ENCODE measurements at regions not wholly inside any gene's neighbourhood (a gene's known extent, or its start where the extent isn't known, plus 50 kb on each side); places are given as distances from the start of the nearest gene placed in this dataset.

DNA sequence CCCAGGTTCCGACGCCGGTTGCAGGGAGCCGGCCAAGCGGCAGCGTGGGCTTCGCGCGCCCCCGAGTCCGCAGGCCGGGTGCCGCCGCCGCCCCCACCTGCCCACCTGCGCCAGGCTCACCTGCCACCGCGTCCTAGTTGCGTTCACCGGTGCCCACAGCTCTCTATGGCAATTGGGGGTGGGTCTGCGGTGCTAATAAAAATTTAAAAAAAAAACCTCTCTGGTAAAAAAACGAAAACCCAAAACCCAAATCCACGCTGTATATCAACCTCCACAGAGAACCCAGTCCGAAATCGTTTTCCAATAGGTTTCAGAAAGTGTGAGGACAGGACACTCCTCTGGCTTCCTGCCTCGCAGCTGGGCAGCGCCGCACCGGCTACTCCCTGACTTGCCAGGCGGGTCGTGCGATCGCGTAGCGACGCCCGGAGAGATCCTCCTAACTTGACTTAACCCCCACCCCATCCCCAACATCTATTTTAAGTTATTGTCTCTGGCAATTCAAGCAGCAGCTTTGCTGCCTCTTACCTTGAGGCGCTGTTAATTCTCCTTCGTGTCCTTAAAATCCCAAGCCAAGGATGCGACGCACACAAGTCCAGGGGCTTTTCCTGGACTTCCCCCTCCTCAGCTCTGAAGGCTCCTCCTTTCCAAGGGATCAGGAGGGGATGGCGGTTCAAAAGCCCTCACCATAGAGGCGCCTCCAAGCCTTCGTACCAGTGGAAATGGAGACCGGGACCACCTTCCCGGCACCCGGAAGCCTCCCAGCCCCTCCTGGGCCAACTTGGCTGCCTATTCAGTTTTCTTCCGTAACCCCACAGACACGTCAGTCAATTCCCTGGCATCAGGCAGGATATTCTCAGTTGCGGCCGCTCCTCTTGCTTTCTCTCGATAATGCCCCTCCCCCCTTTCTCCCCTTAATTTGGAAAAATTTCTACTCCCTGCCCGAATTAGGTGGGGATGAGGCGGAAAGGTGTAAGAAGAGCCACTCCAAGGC is 1639.4 kb upstream of the C9orf72 start:
- Histone ChIP-seq H3K9me3 (no peaks in the 10 kb centered on the region), H3K36me3 (no peaks in the 10 kb centered on the region), H3K4me1 (peaks cover 0 to 19% (median 11%) of the 10 kb centered on the region in 9 donors), H3K4me3 (peak overlapping the region; percentile 8 to 34 (median 27)), H3K27me3 (peaks cover 8 to 74% (median 67%) of the 10 kb centered on the region in 7 donors), H3K27ac (no peak overlapping the region)
- 1% methylated on average over 54 of the region's 54 CpGs for WGBS, 2 donors
- TF ChIP-seq, protein P1, sequence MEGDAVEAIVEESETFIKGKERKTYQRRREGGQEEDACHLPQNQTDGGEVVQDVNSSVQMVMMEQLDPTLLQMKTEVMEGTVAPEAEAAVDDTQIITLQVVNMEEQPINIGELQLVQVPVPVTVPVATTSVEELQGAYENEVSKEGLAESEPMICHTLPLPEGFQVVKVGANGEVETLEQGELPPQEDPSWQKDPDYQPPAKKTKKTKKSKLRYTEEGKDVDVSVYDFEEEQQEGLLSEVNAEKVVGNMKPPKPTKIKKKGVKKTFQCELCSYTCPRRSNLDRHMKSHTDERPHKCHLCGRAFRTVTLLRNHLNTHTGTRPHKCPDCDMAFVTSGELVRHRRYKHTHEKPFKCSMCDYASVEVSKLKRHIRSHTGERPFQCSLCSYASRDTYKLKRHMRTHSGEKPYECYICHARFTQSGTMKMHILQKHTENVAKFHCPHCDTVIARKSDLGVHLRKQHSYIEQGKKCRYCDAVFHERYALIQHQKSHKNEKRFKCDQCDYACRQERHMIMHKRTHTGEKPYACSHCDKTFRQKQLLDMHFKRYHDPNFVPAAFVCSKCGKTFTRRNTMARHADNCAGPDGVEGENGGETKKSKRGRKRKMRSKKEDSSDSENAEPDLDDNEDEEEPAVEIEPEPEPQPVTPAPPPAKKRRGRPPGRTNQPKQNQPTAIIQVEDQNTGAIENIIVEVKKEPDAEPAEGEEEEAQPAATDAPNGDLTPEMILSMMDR (IDR thresholded peaks at IDR 0.05): peak in 1 of 9 donors; percentile 4
- intact Hi-C loops (cut with DNase I): loop anchor here in 1 of 10 donors (5.0 kb wide), 1 partner anchor 1975 kb away; no protein-coding TSS in a partner anchor
- ATAC-seq: peak in 1 of 8 donors; percentile 27
- no peak for DNase-seq

- Histone ChIP-seq H3K4me1 (peaks cover 0 to 19% (median 11%) of the 10 kb centered on the region in 9 donors), H3K9me3 (no peaks in the 10 kb centered on the region), H3K4me3 (peak within 1 kb of the TSS; percentile 8 to 34 (median 27)), H3K27me3 (peaks cover 8 to 76% (median 67%) of the 10 kb centered on the region in 7 donors), H3K36me3 (no peaks in the 10 kb centered on the region), H3K27ac (no peak within 1 kb of the TSS)
- TF ChIP-seq, protein P1 (IDR thresholded peaks at IDR 0.05): no peak
- ATAC-seq: peak in 2 of 8 donors; percentile 15 to 17
- no peak for DNase-seq
- WGBS, 2 donors: 0 to 1% methylated on average over 57 of the region's 57 CpGs
- intact Hi-C loops (cut with DNase I): loop anchor here in 1 of 10 donors (5.0 kb wide), 1 partner anchor 1974 kb away; no protein-coding TSS in a partner anchor
These were observed 1640.3 kb upstream of the C9orf72 start, which contains the start of gene LINGO2 for GRCh38 chr9:29213417-29214153. Gene LINGO2 (minus strand): TSS chr9:29213601.

- DNase-seq: no peak
- TF ChIP-seq, protein P1 (IDR thresholded peaks at IDR 0.05): no peak
- intact Hi-C loops (cut with DNase I): loop anchor here in 1 of 10 donors (5.0 kb wide), 1 partner anchor 1973 kb away; no protein-coding TSS in a partner anchor
- 1% methylated on average over 18 of the region's 18 CpGs for WGBS, 2 donors
- H3K36me3 ChIP-seq: no peaks in the 10 kb centered on the region
- no peak overlapping the region for H3K27ac ChIP-seq
- peaks cover 8 to 76% (median 67%) of the 10 kb centered on the region in 7 donors for H3K27me3 ChIP-seq
- H3K4me3 ChIP-seq: peak overlapping the region in 2 of 10 donors; percentile 4 to 18
- H3K9me3 ChIP-seq: no peaks in the 10 kb centered on the region
- H3K4me1 ChIP-seq: peaks cover 0 to 19% (median 11%) of the 10 kb centered on the region in 9 donors
- ATAC-seq: peak in 1 of 8 donors; percentile 22
These were observed 1640.9 kb upstream of the C9orf72 start for GRCh38 chr9:29214154-29214689.
